HepG2 (cell line): ENCODE measurements at regions not wholly inside any gene's neighbourhood (a gene's known extent, or its start where the extent isn't known, plus 50 kb on each side); places are given as distances from the start of the nearest gene placed in this dataset.

Experiments used
- ATAC-seq: fragments of 200-7000 bp; cut with Tn5 transposase; 3 replicates; pipeline ENCODE4 v1.9.1; 2020; ENCODE audit warnings: mild to moderate bottlenecking, moderate library complexity
- BruUV-seq: library from RNA; stranded (reverse); fragments of 400-500 nt; replicated peaks from 2 replicates; lab custom pipeline; 2021; lab: Mats Ljungman, UMichigan
- CTCF ChIA-PET: fragments of 300-600 bp; formaldehyde crosslinking; extraction: SDS; loops from one replicate; lab custom pipeline; 2021; ENCODE audit warnings: low total read pairs, inconsistent platforms, low intra/inter-chr PET ratio; lab: Yijun Ruan, JAX
- POLR2A ChIA-PET: fragments of 350-600 bp; sonication (Branson Sonifier 250); formaldehyde crosslinking; loops from one replicate; lab custom pipeline; 2020; ENCODE audit warnings: antibody characterized with exemption, inconsistent platforms; lab: Yijun Ruan, JAX
- DNase-seq: peaks from one replicate; pipeline ENCODE4 v3.0.0-alpha.2; 2015; ENCODE audit warnings: low spot score
- FAIRE-seq: peaks from 3 replicates; lab custom pipeline; 2011; peaks lifted over from hg19 to GRCh38; lab: Jason Lieb, UNC
- H2AFZ ChIP-seq: one replicate; pipeline ENCODE4 v1.6.1; 2011; ENCODE audit warnings: low read length, inconsistent platforms
- H3K27ac ChIP-seq: fragments of 300-600 bp; 3 replicates; pipeline ENCODE4 v1.8.0; 2011; ENCODE audit warnings: mixed run types, mild to moderate bottlenecking, mixed read lengths, low read length, inconsistent platforms; ENCODE audit not compliant: insufficient read depth; ENCODE audit errors: extremely low read length
- H3K27me3 ChIP-seq, 2 experiments: fragments of 200-600 bp in 1 of 2; 2 replicates in 1 of 2; 3 replicates in 1 of 2; pipeline versions ENCODE4 v1.6.0 to v1.8.0; 2011; ENCODE audit warnings: low read length in 2 of 2, mild to moderate bottlenecking in 2 of 2, moderate library complexity in 2 of 2, inconsistent platforms in 1 of 2; ENCODE audit not compliant: insufficient read depth in 2 of 2, control insufficient read depth in 1 of 2
- H3K36me3 ChIP-seq, 2 experiments: fragments of 200-600 bp in 1 of 2; replicated peaks in 1 of 2; 2 replicates in 1 of 2; 3 replicates in 1 of 2; pipeline versions ENCODE4 v1.5.1 to v1.8.0; 2011; ENCODE audit warnings: low read length in 2 of 2, inconsistent platforms in 1 of 2; ENCODE audit not compliant: insufficient read depth in 2 of 2, control insufficient read depth in 1 of 2
- H3K4me1 ChIP-seq: 2 replicates; pipeline ENCODE4 v1.5.1; 2012; ENCODE audit warnings: low read length, inconsistent platforms; ENCODE audit not compliant: insufficient read depth
- H3K4me2 ChIP-seq: 2 replicates; pipeline ENCODE4 v1.6.0; 2011; ENCODE audit warnings: low read depth, low read length, inconsistent platforms
- H3K4me3 ChIP-seq, 3 experiments: fragments of 200-600 bp in 1 of 3; sonication (generic), shearing (Covaris generic) in 1 of 3; replicated peaks in 1 of 3; 2 replicates each; pipeline ENCODE4 v1.5.1; 2011 to 2016; ENCODE audit warnings: low read length in 3 of 3, inconsistent platforms in 2 of 3, low read depth in 2 of 3, mild to moderate bottlenecking in 2 of 3, control low read depth in 1 of 3, mixed read lengths in 1 of 3; ENCODE audit not compliant: insufficient read depth in 1 of 3
- H3K79me2 ChIP-seq: one replicate; pipeline ENCODE4 v1.6.1; 2011; ENCODE audit warnings: low read length, inconsistent platforms; ENCODE audit not compliant: insufficient read depth
- H3K9ac ChIP-seq: 2 replicates; pipeline ENCODE4 v1.6.0; 2011; ENCODE audit warnings: mild to moderate bottlenecking, low read depth, low read length, inconsistent platforms; ENCODE audit not compliant: insufficient read depth
- H3K9me3 ChIP-seq: 2 replicates; pipeline ENCODE4 v1.5.1; 2012; ENCODE audit warnings: mild to moderate bottlenecking, low read length
- H4K20me1 ChIP-seq: 2 replicates; pipeline ENCODE4 v1.6.0; 2011; ENCODE audit warnings: inconsistent platforms, mild to moderate bottlenecking, low read length, moderate library complexity; ENCODE audit not compliant: insufficient read depth
- FIP1L1 ChIP-seq: fragments of 200-400 bp; formaldehyde crosslinking; IDR thresholded peaks from 2 replicates; pipeline ENCODE4 v1.6.1; 2018; ENCODE audit warnings: low read depth, mild to moderate bottlenecking, low read length, moderate library complexity, borderline replicate concordance; ENCODE audit not compliant: insufficient read depth
- RFX5 ChIP-seq: IDR thresholded peaks from 2 replicates; pipeline ENCODE4 v1.6.1; 2011; ENCODE audit warnings: low read depth, low read length, improper control_type of control experiment
- SETDB1 ChIP-seq: sonication (generic); formaldehyde crosslinking; IDR thresholded peaks from 2 replicates; pipeline ENCODE4 v1.5.1; 2020; ENCODE audit warnings: missing genetic modification reagents, mild to moderate bottlenecking, borderline replicate concordance
- TEAD3 ChIP-seq: optimal IDR thresholded peaks from 2 replicates; pipeline ENCODE3; 2016; ENCODE audit warnings: borderline replicate concordance
- ZFP62 ChIP-seq: sonication (generic); formaldehyde crosslinking; IDR thresholded peaks from 2 replicates; pipeline ENCODE4 v1.4.0; 2020; ENCODE audit warnings: missing genetic modification reagents
- ZKSCAN1 ChIP-seq: fragments of 150-350 bp; IDR thresholded peaks from 2 replicates; pipeline ENCODE4 v1.6.1; 2014; ENCODE audit warnings: low read length
- ZMAT3 ChIP-seq: sonication (generic); formaldehyde crosslinking; conservative IDR thresholded peaks from 2 replicates; pipeline ENCODE4 v1.7.0; 2021; ENCODE audit warnings: missing genetic modification reagents
- ZMYM4 ChIP-seq: sonication (generic); formaldehyde crosslinking; IDR thresholded peaks from 2 replicates; pipeline ENCODE4 v1.8.1; 2023; ENCODE audit warnings: mild to moderate bottlenecking, missing genetic modification reagents
- ZNF335 ChIP-seq: sonication (generic); formaldehyde crosslinking; IDR thresholded peaks from 2 replicates; pipeline ENCODE4 v1.4.0; 2020; ENCODE audit warnings: missing genetic modification reagents
- ZNF446 ChIP-seq: sonication (generic); formaldehyde crosslinking; IDR thresholded peaks from 2 replicates; pipeline ENCODE4 v1.5.0; 2020; ENCODE audit warnings: mild to moderate bottlenecking, missing genetic modification reagents
- ZNF615 ChIP-seq: sonication (generic); formaldehyde crosslinking; IDR thresholded peaks from 2 replicates; pipeline ENCODE4 v1.5.0; 2020; ENCODE audit warnings: mild to moderate bottlenecking, missing genetic modification reagents, borderline replicate concordance
- ZNF670 ChIP-seq: sonication (generic); formaldehyde crosslinking; IDR thresholded peaks from 2 replicates; pipeline ENCODE4 v1.8.0; 2022; ENCODE audit warnings: mild to moderate bottlenecking, missing genetic modification reagents, borderline replicate concordance
- WGBS: methylation state at CpG from one replicate; pipeline ENCODE4 v1.1.6; 2017; ENCODE audit warnings: low lambda C conversion rate; 5-methylcytosine and 5-hydroxymethylcytosine counted together
- in situ Hi-C: cut with HindIII; loops from 2 replicates; pipeline ENCODE4 v1.10.0; 2017; ENCODE audit warnings: low pct_unique_long_range_greater_than_20kb; ENCODE audit not compliant: extremely low pct_ligation_motif_present
- intact Hi-C: fragments of 100-400 bp; cut with micrococcal nuclease; formaldehyde crosslinking; loops from one replicate; pipeline ENCODE4 v1.10.0; 2022; ENCODE audit not compliant: unreplicated experiment
- TF ChIP-seq, protein P1 (sequence below): sonication (generic); formaldehyde crosslinking; IDR thresholded peaks from 2 replicates; pipeline ENCODE4 v1.8.0; 2022; ENCODE audit warnings: low read depth, missing genetic modification reagents
- TF ChIP-seq, protein P2 (sequence below): sonication (generic); formaldehyde crosslinking; IDR thresholded peaks from 2 replicates; pipeline ENCODE4 v1.4.0; 2020; ENCODE audit warnings: missing genetic modification reagents

DNA sequence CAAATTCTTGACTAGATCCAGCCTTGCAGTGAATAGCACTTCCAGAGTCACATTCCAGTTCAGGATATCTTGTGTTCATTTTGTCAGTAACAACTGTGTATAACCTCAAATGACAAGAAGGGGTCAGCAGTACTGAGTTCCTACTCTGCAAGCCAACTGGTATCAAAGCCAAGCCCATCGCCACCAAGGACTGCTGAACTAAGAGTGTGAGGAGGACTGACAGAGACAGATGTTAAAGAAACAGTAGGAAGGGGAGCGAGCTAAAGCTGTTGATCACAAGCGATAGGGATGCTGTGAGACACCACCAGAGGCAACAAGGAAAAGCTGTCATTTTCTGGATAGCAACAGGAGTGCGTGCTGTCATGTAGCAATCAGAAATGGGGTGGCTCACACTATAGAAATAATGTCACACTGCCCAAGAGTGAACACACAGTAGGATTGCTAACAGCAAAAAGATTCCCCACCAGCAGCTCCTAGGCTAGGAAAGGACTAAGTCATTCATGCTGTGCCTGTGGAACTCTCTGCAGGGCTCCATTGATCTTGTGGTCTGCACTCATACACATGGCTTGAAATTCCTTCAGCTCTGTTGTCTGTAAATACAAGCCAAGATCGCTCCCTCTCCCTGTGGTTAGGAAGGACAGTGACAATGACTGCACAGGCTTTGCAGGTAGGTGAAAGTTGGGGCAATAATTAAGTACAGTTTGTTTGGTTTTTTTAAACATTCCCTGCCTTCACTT, 658.6 kb downstream of the NR2F1-AS1 start:
- in situ Hi-C loops (no loop called here), intact Hi-C loops (no loop called here)
- DNase-seq (peak; percentile 24), FAIRE-seq (no peak), ATAC-seq (peak; percentile 57)
- Histone ChIP-seq H3K27me3 (no peaks in the 10 kb centered on the region), H3K36me3 (no peaks in the 10 kb centered on the region), H4K20me1 (no peaks in the 10 kb centered on the region), H3K4me3 (no peak overlapping the region), H3K27ac (peak overlapping the region; percentile 5), H3K9me3 (no peaks in the 10 kb centered on the region), H3K79me2 (no peaks in the 10 kb centered on the region), H2AFZ (peak overlapping the region; percentile 51), H3K9ac (no peak overlapping the region), H3K4me1 (peaks cover 50% of the 10 kb centered on the region), H3K4me2 (no peak overlapping the region)
- BruUV-seq = no TSS peak
- POLR2A ChIA-PET = interaction anchor here (0.7 to 1.0 kb wide), 2 partner anchors 22 to 48 kb away, joined by 3 read pairs; no protein-coding TSS in a partner anchor
- WGBS = 94% methylated on average over 5 of the region's 5 CpGs
- TF ChIP-seq ZKSCAN1 (peak; percentile 69; the same call in 1 of the 2 replicates), ZNF615 (CRISPR knock-in tag) (no peak), ZMYM4 (CRISPR knock-in tag) (peak; percentile 19; the same call in 1 of the 2 replicates), ZNF335 (CRISPR knock-in tag) (no peak), ZNF446 (no peak)
- TF ChIP-seq, protein P1, sequence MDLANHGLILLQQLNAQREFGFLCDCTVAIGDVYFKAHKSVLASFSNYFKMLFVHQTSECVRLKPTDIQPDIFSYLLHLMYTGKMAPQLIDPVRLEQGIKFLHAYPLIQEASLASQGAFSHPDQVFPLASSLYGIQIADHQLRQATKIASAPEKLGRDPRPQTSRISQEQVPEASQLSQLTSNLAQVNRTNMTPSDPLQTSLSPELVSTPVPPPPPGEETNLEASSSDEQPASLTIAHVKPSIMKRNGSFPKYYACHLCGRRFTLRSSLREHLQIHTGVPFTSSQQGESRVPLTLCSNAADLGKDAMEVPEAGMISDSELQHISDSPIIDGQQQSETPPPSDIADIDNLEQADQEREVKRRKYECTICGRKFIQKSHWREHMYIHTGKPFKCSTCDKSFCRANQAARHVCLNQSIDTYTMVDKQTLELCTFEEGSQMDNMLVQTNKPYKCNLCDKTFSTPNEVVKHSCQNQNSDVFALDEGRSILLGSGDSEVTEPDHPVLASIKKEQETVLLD (CRISPR knock-in tag) = no peak
- CTCF ChIA-PET = no interaction called here

- 95% methylated on average over 2 of the region's 2 CpGs for WGBS
- Histone ChIP-seq H2AFZ (no peak overlapping the region), H3K36me3 (no peaks in the 10 kb centered on the region), H3K4me2 (no peak overlapping the region), H3K27me3 (no peaks in the 10 kb centered on the region), H3K4me1 (peaks cover 25% of the 10 kb centered on the region), H3K79me2 (no peaks in the 10 kb centered on the region), H4K20me1 (no peaks in the 10 kb centered on the region), H3K27ac (peak overlapping the region; percentile 48), H3K9ac (no peak overlapping the region), H3K4me3 (no peak overlapping the region), H3K9me3 (no peaks in the 10 kb centered on the region)
- CTCF ChIA-PET = no interaction called here
- in situ Hi-C loops = no loop called here
- ATAC-seq (no peak), DNase-seq (no peak), FAIRE-seq (no peak)
- POLR2A ChIA-PET = no interaction called here
- intact Hi-C loops = no loop called here
- BruUV-seq = no TSS peak
- TF ChIP-seq, protein P2, sequence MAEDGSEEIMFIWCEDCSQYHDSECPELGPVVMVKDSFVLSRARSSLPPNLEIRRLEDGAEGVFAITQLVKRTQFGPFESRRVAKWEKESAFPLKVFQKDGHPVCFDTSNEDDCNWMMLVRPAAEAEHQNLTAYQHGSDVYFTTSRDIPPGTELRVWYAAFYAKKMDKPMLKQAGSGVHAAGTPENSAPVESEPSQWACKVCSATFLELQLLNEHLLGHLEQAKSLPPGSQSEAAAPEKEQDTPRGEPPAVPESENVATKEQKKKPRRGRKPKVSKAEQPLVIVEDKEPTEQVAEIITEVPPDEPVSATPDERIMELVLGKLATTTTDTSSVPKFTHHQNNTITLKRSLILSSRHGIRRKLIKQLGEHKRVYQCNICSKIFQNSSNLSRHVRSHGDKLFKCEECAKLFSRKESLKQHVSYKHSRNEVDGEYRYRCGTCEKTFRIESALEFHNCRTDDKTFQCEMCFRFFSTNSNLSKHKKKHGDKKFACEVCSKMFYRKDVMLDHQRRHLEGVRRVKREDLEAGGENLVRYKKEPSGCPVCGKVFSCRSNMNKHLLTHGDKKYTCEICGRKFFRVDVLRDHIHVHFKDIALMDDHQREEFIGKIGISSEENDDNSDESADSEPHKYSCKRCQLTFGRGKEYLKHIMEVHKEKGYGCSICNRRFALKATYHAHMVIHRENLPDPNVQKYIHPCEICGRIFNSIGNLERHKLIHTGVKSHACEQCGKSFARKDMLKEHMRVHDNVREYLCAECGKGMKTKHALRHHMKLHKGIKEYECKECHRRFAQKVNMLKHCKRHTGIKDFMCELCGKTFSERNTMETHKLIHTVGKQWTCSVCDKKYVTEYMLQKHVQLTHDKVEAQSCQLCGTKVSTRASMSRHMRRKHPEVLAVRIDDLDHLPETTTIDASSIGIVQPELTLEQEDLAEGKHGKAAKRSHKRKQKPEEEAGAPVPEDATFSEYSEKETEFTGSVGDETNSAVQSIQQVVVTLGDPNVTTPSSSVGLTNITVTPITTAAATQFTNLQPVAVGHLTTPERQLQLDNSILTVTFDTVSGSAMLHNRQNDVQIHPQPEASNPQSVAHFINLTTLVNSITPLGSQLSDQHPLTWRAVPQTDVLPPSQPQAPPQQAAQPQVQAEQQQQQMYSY (CRISPR knock-in tag) = no peak
- TF ChIP-seq TEAD3 (CRISPR knock-in tag) = no peak
- TF ChIP-seq RFX5 = no peak
- TF ChIP-seq ZNF670 (CRISPR knock-in tag) = no peak
- no peak for TF ChIP-seq FIP1L1
- TF ChIP-seq ZMAT3 (CRISPR knock-in tag) = no peak
- TF ChIP-seq ZFP62 (CRISPR knock-in tag) = no peak
- no peak for TF ChIP-seq SETDB1 (CRISPR knock-in tag)
Measured at GRCh38 chr5:92917044-92917443, 664.0 kb downstream of the NR2F1-AS1 start.
